Hepatic stellate cell (primary cell): ENCODE measurements at regions not wholly inside any gene's neighbourhood (a gene's known extent, or its start where the extent isn't known, plus 50 kb on each side); places are given as distances from the start of the nearest gene placed in this dataset.
"Not testable (repeated sequence)": the region's sequence is repeated elsewhere in the genome, so short reads cannot be mapped to it uniquely, and the experiment has no call there.

ENCODE experiments used
- DNase-seq: peaks from one replicate; pipeline ENCODE4 v3.0.0; 2011; ENCODE audit warnings: low spot score

DNA sequence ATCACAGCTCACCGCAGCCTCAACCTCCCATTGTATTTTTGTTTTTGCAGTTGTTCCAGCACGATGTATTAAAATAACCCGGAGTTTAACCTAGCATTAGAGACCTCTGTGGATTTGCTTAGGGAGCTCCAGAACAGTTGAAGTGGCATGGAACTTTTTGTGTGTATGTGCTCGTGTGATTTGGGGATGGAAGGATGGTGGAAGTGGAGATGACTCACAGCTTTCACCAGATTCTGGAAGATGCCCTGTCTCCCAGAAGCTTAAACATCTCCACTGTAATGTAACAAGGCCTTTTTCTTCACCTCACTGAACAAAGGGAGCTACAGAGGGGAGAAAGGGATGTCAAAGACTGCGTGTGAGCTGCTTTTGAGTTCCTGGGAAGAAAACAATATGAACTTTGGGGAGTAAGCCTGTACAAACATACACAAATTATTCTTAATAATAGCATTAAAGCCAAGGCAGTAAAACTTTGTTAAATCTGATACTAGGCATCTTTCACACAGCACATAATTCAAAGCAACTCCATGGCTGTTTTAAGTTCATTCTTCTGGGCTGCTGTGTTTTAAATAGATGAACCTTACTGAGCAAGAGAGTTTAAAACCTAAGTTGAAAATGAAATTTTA is 226.4 kb downstream of the ADAMTS15 start:
- DNase-seq, result no peak

DNA sequence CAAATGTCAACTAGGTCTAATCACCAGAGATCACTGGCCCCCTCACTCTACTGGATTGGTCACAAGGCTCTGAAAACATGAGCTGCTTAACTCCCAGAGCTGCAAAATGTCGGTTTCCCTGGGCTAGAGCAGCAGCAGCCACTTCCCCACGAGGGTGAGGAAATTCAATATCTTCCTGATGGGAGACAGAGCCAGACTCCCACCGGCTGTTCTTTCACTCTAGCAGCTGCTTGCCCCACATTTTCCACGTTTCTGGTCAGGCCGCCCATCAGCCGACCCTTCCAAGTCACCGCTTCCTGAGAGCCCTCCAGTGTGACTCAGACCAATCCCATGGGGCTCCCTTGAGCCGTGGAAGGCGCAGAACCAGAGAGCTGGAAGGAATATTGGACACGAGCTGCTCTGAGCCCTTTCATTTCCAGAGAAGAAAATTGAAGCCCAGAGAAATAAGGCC is 227.0 kb downstream of the ADAMTS15 start:
- DNase-seq, result peak; percentile 60

DNA sequence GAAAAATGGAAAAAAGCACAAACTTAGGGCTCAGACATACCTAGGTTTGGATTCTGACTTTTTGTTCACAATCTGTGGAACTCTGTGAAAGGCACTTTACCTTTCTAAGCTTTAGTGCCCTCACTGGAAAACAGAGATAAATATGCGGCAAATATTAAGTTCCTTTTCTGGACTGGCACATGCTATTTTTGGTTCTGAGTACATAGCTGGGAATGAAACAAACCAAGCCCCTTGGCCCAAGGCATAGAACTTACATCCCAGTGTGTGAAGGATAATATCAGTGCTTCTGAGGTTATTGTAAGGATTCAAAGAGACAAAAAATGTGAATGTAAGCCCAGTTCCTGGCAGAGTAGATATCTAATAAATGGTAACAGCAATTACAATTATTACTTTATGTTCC is 227.5 kb downstream of the ADAMTS15 start:
- no peak for DNase-seq

DNA sequence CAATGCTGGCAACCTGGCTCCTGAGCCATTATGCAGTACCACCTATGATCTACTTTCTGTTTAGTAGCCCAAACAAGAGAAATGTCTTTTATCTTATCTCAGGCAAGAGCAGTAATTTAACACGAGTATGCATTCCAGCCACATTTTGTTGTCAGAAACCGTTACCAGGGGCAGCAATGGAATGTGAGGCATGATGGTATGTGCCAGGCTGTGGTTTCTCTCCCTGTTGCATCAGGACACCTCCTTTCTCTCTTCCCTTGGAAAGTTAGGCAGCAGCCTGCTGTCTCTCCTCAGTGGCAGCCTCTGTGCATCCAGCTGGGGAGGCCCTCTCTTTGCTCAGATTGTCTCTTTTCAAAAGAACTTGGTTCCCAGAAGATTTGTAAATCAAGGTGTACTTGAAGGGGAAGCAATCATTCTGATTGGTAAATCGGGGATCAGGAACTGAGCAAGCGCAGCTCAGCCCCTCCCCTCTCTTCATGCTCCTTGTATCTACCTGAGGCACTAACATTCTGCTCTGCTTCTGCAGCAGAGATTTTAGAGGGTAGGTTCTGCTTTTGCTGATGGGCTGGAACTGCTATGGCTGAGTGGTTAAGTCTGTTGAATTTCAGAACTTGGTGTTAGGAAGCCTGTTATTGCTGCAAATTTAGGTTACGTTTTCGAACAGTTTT is 229.2 kb downstream of the ADAMTS15 start:
- DNase-seq, result peak; percentile 56

DNA sequence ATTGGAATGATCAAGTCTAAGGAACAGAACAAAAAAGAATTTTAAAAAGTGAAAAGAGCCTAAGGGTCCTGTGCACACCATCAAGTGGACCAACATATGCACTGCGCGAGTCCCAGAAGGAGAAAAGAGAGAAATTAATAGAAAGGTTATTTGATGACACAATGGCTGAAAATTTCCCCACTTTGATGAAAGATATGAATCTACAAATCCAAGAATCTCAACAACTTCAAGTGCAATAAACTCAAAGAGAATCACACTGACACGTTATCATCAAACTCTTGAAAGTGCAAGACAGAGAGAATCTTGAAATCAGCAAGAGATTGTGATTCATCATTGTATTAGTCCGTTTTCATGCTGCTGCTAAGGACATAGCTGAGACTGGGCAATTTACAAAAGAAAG is 230.8 kb downstream of the ADAMTS15 start:
- DNase-seq, result no peak

DNA sequence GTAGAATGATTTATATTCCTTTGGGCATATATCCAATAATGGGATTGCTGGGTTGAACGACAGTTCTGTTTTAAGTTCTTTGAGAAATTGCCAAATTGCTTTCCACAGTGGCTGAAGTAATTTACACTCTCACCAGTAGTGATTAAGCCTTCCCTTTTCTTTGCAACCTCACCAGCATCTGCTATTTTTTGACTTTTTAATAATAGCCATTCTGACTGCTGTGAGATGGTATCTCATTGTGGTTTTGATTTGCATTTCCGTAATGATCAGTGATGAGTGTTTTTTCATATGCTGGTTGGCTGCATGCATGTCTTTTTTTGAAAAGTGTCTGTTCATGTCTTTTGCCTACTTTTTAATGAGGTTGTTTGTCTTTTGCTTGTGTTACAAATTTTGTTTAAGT is 233.8 kb downstream of the SNX19 start:
- not testable (repeated sequence) for DNase-seq

DNA sequence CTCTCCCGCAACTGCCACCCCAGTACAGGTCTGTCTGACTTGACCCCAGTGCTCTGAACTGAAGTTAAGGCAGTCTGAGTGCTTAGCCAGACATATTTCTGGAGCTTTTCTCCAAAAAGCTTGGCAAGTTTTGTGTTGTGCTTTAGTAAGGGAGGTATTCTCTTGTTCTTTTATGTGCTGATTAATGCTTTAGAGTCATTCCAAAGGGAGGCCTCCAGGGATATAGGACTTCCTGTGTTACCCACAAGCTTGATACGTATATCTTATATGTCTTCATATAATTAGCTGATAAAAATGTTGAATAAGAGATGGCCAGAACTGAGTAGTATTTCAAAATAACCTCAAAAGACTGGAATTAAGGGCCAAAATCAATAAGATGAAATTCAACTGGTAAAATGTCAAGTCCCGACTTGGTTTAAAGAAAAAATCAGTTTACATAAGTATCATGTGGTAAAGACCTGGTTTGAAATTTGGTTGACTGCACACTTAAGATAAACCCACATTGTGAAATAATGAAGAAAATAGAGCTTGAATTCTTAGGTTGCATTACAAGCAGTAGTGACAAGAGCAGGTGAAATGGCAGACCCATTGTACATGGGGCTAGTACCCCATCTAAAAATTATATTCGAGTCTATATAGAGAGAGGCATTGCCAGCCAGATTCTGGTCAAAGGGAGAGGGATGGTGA is 226.9 kb downstream of the SNX19 start:
- no peak for DNase-seq

DNA sequence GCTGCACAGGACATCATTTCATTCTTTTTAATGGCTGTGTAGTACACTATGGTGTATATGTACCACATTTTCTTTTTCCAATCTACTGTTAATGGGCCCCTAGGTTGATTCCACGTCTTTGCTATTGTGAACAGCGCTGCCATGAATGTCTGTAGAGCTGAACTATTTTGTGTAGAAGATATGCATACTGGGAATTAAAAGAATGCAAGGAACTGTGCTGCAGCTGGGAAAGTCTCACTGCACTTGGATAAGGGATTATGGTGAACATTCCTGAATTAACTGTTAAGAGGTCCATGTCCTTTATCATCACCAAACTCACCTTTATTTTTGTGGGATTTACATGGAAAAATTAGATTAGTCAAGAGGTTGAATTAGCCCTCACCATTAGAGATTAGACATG is 224.7 kb downstream of the SNX19 start:
- DNase-seq, result no peak

DNA sequence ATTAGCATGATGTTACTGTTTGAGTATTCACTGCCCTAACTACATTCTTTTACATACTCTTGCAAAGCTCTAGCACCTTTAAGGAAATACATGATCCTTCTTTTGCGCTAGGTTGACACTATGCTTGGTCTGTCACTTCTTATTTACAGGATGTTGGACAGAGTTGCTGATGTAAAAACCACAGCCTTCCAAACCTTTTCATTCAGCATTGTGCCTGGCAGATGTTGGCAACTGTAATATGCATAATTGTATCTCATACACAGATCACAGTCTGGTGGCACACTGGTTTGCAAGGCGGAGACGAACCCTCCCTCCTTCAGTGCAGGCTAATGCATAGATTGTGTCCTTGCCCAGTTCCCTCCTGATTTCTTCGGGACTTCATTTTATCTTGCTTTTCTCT is 224.1 kb downstream of the SNX19 start:
- no peak for DNase-seq

DNA sequence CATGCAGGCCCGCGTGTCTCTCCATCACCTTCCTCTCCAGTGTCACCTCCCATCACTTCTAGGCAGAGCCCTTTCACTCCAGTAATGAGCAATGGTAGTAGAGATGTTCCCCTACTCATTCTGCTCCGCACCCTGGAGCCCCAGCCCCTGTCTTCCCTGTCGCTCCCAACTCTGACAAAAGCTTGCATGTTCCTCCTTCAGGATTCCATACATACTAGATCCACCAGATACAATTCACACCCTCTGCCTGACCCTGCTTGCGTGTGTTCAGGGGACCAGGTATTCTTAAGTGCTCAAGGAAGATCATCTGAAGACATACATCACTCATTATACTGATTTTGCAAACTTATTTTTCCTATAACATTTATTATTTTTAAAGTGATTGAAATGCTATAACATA is 222.7 kb downstream of the SNX19 start:
- no peak for DNase-seq

DNA sequence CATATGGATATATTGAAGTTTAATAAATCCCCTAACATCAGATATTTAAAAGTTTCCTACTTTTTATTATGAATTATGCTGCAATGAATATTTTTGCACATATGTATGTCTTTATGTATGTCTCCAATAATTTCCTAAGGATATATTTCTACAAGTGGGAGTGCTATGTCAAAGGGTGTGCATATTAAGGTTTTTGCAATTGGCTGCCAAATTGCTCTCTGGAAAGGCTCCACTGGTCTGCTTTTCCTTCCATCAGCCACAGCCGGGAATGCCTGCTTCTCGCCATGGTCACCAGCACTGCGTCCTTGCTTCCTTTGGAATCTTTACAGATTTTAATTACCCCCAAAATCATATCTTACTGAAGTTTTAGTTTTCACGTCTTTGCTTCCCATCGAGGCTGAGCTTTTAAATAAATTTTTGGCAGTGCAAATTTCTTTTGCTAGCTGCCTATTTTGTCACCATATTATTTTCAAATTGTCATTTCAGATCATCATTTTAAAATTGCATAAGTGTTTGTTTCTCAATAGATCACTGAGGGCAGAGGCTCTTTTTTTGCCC is 221.7 kb downstream of the SNX19 start:
- no peak for DNase-seq

DNA sequence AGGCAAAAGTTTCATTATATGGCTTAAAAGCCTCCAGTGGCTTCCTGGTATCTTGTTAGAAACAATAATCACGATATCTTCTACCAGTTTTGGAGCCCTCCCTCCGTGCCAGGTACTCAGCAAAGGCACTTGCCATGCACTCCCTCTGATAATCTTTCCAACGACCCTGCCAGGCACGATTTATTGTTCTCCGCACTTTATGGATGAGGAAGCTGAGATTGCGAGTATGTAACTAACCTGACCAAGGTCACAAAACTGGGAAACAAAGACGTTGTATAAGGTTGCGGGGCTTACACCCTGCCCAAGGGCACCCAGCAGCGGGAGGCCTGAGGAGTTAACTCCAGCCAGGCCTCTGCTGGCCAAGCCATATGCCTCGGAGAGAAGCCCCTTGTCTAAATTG is 218.1 kb downstream of the SNX19 start:
- no peak for DNase-seq

DNA sequence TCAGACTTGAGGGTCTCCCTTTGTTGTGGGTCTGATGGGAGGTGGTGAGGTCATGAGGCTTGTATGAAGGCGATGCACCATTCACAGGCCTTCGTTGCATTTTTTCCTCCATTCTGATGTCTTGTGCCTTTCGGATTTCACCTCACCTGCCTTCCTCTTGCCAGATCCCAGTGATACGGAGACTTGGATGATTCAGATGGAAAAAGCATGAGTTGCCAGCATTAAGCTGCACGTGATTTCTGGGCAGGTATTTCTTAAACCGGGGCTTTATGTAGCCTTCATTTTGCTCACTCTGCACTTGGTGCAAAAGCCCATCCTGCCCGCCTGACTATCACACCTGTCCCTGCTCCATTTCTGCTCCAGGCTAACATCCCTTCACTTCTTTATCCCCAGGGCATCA is 216.7 kb downstream of the SNX19 start:
- no peak for DNase-seq

DNA sequence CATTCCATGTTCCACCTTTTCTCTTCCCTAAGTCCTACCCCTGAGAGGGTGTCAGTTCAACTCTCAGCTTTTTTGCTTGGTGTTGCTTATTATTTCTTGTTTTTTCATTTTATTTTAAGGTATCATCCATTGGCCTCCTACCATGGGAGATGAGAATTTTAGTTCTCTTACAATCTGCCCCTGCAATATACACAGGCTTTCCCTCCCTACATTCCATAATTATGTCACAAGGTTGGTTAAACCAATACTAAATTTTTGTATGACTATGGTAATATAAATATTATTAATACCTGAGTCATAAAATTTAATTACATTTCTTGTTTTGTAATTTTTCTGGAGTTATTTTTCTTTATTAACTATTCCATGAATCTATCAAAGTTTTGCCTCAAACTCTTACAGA is 216.2 kb downstream of the SNX19 start:
- DNase-seq, result no peak

DNA sequence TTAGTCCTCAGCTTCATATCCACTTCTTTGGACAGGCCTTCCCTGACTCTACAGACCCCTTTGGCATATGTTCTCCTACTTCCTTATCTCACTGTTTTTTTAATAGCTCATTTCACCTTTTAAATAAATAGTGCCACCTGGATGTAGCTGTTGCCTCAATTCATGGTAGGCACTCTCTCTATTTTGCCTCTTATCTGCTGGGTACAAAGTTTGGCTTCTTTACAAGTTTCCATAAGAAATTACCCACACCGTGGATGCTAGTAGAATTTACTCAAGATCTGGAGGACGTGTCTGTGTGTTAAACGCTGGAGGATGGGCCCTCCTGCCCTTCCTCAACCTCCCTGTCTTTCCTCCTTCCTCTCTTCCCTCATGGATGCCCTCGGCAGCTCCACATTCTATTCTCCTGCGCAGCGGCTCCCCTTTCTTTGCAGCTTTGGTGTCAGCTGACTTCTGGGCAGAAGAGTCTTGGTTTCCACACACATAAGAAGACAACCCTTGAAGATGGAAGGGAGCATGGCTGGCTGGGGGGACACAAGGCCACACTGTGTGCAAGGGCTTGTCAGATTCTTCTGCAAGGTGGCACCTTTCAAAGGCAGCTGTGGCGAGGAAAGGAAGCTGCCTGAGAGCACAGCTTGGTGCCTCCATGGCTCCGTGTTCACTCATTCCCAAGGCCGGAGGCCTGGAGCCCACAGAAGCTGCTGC is 212.6 kb downstream of the SNX19 start:
- DNase-seq, result no peak

DNA sequence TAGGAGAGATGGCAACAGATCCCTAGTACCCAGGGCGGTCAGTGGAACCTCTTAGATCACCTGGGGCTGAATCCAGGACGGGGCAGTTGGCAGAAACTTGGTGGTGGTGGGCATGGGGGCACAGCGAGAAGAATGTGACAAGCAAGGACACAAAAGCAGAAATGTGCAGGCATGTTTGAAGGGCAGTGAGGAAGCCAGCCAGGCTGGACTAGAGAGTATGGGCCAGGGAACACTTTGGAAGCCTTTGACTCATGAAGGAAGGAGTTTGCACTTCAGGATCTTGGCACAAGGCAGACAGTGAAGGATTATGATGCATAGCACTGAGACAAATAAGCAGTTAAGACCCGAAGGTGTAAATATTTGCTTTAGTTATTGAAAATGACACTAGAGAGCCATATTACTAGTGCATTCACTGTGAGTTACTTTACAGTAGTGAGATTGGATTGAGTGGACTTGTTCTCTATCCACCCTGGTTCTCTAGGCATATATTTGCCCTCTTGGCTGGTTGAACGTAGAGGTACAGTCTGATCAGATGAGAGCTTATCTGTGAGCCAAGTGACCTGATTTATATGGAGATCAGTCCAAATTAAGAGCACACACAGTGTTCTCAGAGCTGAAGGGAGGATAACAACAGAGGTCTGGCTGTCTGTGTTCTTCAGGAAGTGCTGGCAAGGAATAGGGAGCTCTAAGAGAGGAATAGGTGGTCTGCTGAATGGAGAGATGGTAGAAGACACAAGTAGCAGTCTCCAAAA is 210.4 kb downstream of the SNX19 start:
- DNase-seq, result no peak

DNA sequence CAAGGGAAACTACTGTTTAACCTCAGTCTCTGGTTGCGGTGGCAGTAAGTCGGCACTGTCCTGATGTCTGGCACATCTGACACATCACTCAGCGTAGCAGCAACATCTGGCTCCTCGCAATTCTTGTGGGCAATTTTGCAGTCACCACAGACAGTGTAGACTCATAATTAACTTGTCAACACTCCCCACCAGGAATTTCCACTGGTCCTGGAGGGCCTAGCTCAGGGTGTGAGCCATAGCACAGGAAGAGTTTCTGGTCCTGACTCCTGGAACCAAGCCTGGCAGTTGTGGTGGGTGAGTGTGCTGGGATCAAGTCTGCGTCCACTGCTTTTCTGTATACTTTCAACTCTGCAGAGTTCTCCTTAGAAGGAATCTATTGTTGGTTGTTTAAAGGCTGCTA is 209.7 kb downstream of the SNX19 start:
- no peak for DNase-seq

DNA sequence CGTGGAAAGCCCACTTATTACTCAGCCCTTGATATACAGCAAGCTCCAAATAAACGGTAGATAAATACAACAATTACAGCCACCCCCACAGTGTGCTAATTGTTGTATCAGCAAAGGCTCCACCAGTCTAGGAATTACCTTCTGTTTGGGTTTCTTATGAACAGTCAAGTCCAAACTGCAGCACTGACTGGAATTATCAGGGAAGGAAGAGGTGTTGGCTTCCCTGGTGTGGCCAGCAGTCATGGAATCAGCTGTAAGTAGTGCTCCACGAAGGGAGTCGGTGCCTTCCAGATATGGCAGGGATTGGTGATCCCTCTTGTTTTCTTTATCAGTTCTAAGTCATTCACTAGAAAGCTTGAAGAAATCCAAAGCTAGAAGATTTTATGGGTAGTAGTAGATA is 209.1 kb downstream of the SNX19 start:
- DNase-seq, result no peak

DNA sequence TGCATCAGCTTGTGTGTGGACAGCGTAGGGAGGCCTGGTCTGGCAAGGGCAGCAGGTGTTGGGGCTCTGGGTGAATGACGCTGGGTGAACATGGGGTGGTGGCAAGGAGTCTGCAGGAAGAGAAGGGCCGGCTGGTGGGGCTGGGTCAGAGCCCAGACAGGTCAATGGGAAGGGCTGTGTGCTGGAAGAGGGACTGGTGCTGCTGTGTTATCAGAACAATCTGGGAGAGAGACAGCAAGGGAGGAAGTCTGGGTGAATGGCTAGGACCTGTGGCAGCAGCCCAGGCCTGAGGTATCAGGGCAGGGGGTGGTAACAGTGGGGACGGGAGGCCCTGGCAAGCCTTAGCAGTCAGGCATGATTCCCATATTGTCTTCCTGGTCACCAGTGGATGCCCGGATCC is 206.7 kb downstream of the SNX19 start:
- DNase-seq, result no peak

DNA sequence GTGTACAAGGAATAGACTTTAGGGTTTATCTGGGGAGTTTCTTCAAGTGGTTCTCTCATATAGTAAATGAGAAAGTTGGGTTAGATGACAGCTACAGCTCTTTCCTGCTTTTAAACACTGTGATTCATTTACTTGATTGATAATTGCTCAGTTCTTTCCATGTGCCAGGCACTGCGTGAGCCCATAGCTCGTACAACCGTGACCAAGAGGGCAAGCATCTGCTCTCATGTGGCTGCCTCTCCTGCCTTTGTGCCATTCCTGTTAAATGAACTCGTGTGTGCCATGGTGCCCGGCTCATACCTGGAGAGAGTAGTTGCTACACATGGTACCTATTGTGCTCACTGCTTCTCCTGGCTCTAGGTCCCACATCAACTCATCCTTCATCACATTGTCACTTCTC is 206.3 kb downstream of the SNX19 start:
- DNase-seq, result no peak

DNA sequence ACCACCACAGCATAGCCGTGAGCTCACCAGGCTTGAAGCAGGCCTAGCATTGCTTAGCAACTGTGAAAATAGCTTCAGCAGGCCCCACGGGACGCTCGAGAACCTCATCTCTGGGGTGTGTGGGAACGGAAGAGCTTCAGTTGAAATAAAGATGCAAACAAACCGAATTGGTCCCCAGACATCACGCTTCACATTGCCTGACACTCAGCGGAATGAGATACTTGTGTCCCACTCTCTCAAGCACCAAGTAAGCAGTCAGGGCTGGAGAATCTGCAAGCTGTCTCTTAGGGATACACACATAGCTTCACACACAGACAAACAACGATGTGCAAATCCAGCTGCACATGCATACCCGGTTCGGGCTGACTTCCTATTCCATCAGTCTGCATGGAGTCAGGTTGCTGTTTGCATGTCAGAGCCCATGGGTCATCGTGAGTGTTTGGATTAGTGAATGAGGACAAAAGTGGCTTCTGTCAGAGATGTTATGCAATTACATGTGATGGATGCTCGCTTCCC is 205.7 kb downstream of the SNX19 start:
- DNase-seq, result peak; percentile 57

DNA sequence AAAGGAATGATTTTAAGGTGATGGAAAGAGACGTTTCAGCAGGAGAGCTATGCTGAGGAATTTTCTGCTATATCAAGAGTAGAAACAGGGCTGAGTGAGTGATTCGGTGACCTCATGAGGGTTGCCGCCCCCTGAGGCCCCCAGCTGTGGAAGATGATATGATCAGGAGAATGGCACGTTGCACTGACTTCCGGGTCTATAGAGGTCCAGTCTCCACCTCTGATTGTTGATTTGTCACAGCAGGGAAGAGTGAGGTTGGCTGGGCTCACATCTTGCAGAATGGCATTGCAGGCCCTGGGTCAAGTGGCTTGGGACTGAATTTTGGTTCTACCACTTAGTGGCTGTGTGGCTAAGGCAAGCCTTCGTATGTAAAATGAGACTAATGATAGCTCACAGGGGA is 205.1 kb downstream of the SNX19 start:
- DNase-seq, result no peak
